ENCODE measurements at regions not wholly inside any gene's neighbourhood (a gene's known extent, or its start where the extent isn't known, plus 50 kb on each side); places are given as distances from the start of the nearest gene placed in this dataset.

GRCh38 chr2:11920993-11921583 lies 174.7 kb downstream of the LPIN1 start:
- FAIRE-seq (no peak), DNase-seq (ENCODE audit: insufficient read length, low spot score) (no peak)

GRCh38 chr2:11922294-11922693 lies 175.9 kb downstream of the LPIN1 start:
- DNase-seq (ENCODE audit: insufficient read length, low spot score) (no peak), FAIRE-seq (no peak)

- no peak for DNase-seq (ENCODE audit: insufficient read length, low spot score)
- FAIRE-seq, result no peak
These were observed 177.5 kb downstream of the LPIN1 start for GRCh38 chr2:11923935-11924334.

- DNase-seq (ENCODE audit: insufficient read length, low spot score) (no peak), FAIRE-seq (no peak)
These were observed 179.0 kb downstream of the LPIN1 start for GRCh38 chr2:11925295-11926066.

GRCh38 chr2:11930211-11930761 lies 183.9 kb downstream of the LPIN1 start:
- FAIRE-seq, result no peak
- DNase-seq (ENCODE audit: insufficient read length, low spot score), result no peak

- DNase-seq (ENCODE audit: insufficient read length, low spot score) (no peak), FAIRE-seq (no peak)
These were observed 185.6 kb downstream of the LPIN1 start for GRCh38 chr2:11932048-11932512.

GRCh38 chr2:11932962-11933361 lies 186.5 kb downstream of the LPIN1 start:
- FAIRE-seq (no peak), DNase-seq (ENCODE audit: insufficient read length, low spot score) (no peak)

- no peak for FAIRE-seq
These were observed 187.4 kb downstream of the LPIN1 start for GRCh38 chr2:11933854-11934253.

GRCh38 chr2:11936761-11937160 lies 190.3 kb downstream of the LPIN1 start:
- FAIRE-seq (no peak), DNase-seq (ENCODE audit: insufficient read length, low spot score) (no peak)

More at GRCh38 chr2:11933854-11934253, 187.4 kb downstream of the LPIN1 start:
- no peak for DNase-seq (ENCODE audit: insufficient read length, low spot score)

- DNase-seq (ENCODE audit: insufficient read length, low spot score) (no peak), FAIRE-seq (no peak)
These were observed 191.8 kb downstream of the LPIN1 start for GRCh38 chr2:11938196-11938595.

- FAIRE-seq, result no peak
- no peak for DNase-seq (ENCODE audit: insufficient read length, low spot score)
These were observed 193.1 kb downstream of the LPIN1 start for GRCh38 chr2:11939523-11939922.

GRCh38 chr2:11940121-11940743 lies 193.8 kb downstream of the LPIN1 start:
- FAIRE-seq, result no peak

GRCh38 chr2:11940799-11941198 lies 194.4 kb downstream of the LPIN1 start:
- no peak for DNase-seq (ENCODE audit: insufficient read length, low spot score)
- FAIRE-seq, result no peak

More at GRCh38 chr2:11940121-11940743, 193.8 kb downstream of the LPIN1 start:
- no peak for DNase-seq (ENCODE audit: insufficient read length, low spot score)

GRCh38 chr2:11941201-11942177 lies 195.1 kb downstream of the LPIN1 start:
- no peak for DNase-seq (ENCODE audit: insufficient read length, low spot score)
- FAIRE-seq, result no peak

- FAIRE-seq, result no peak
These were observed 195.7 kb downstream of the LPIN1 start for GRCh38 chr2:11942178-11942569.

GRCh38 chr2:11944311-11944710 lies 197.9 kb downstream of the LPIN1 start:
- FAIRE-seq (no peak), DNase-seq (ENCODE audit: insufficient read length, low spot score) (no peak)

More at GRCh38 chr2:11942178-11942569, 195.7 kb downstream of the LPIN1 start:
- DNase-seq (ENCODE audit: insufficient read length, low spot score), result no peak

- no peak for FAIRE-seq
- no peak for DNase-seq (ENCODE audit: insufficient read length, low spot score)
These were observed 199.0 kb downstream of the LPIN1 start for GRCh38 chr2:11945139-11946126.

- FAIRE-seq, result no peak
- no peak for DNase-seq (ENCODE audit: insufficient read length, low spot score)
These were observed 201.5 kb downstream of the LPIN1 start for GRCh38 chr2:11947956-11948355.
